GM21529 (cell line): ENCODE measurements at regions not wholly inside any gene's neighbourhood (a gene's known extent, or its start where the extent isn't known, plus 50 kb on each side); places are given as distances from the start of the nearest gene placed in this dataset.

Experiments
- ATAC-seq: cut with Tn5 transposase; IDR thresholded peaks from one replicate; pipeline ENCODE4 v1.9.1; 2021; ENCODE audit not compliant: unreplicated experiment

DNA sequence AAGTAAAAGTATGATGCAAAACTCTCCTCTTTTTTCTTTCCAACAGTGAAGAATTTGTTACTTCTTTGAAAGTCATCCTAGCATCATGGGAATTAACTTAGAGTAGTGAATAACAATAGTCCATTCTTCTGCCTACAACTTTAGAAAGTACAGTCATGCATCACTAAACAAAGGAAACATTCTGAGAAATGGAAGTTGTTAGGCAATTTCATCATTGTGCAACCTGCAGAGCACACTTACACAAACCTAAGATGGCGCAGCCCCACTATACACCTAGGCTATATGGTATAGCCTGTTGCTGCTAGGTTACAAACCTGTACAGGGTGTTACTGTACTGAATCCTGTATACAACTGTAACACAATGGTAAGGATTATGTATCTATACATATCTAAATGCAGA lies 1209.3 kb upstream of the C9orf72 start:
- ATAC-seq: no peak

DNA sequence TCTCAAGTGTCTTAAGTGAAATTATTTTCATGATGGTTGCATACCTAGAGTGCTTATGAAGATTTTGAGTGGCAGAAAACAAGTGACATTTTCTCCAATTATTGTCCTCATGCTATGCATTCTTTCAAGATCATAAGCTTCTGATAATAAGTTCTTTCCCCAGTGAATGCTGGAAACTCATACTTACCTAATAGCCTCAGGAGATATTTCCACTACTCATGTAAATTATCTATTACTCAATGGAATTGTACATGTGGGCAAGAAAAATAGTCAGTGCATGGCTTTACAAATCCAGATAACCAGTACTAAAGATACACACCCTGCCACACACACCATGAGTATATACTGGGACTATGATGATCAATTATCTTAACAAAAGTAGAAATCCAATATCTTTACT lies 1219.4 kb upstream of the C9orf72 start:
- ATAC-seq: no peak

DNA sequence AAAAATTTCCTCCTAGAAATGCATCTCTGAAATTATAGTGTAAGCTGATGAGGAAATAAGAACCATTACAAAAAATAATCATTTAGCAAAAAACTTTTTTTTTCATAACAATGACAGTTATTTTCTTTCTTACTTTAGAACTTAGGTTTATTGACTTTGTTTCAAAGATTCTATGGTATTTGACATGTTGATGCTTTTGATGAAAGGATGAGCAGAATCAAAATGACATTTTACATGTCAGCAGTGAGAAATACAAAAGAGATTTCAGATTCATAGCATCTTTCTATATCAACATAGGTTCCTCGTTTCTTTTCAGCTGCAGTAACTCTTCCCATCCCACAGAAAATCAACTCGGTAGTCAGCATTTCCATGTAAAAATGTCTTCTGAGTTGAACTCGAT lies 1226.6 kb upstream of the C9orf72 start:
- no peak for ATAC-seq

DNA sequence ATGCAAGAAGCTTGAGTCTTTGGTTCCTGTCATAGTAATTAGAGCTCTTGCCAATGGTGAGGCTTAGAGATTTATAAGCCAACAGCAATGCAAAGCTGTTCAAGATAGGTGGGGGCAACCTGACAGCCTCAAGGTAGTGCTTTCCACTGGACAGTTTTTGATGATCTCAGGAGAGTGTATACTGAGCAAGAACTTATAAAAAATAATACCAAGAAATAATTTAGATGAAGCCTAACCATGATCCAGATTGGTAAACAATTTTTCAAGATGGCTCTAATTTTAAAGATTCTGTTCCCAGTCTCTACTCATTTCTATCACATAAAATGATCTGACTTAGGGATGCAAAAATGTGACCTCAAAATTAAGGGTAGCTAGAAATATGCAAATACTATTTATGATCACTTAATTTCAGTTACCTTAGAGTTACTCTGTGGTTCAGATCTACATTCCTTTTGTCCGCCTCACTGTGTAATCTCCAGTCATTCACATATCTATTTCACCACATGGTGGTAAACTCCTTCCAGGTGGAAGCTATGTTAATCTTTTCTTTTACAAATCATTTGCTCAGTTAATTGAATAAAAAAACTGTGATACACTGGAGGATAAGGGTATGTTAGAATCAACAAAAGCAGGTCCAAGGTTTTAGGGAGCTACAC lies 1228.0 kb upstream of the C9orf72 start:
- ATAC-seq: no peak

DNA sequence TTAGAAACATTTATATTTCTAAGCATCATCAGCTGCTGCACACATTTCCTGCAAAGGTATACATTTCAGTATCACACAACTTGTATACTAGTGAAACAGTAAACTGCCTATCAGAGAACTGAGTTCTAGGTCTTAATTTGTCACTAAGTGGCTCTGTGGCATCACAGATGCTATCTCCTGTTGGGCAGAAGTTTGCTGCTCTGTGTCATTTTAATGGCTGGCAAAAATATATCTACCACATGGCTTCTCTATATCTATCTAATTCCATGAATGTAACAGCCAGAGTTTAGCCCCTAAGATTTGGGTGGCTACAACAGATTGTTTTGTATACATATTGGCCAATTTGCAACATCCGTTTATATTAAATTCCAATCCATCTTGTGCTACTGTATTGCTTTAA lies 1231.9 kb upstream of the C9orf72 start:
- no peak for ATAC-seq

DNA sequence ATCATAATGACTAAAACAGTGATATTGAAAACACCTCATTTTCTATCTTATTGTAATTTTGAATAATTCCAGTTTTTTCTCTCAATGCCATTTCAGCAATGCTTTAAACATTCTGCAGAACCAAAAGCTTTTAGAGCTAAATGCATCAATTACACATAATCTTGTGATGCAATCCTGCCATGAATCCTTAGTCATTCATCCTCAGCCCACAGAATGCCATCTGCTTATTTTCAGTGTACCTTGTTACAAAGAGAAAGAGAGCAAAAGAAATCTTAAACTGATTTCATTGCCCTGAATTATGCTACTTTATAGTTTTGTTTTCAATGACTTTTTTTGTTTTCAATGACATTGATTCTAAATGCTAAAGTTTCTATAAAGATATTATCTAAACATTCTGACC lies 1234.8 kb upstream of the C9orf72 start:
- no peak for ATAC-seq

DNA sequence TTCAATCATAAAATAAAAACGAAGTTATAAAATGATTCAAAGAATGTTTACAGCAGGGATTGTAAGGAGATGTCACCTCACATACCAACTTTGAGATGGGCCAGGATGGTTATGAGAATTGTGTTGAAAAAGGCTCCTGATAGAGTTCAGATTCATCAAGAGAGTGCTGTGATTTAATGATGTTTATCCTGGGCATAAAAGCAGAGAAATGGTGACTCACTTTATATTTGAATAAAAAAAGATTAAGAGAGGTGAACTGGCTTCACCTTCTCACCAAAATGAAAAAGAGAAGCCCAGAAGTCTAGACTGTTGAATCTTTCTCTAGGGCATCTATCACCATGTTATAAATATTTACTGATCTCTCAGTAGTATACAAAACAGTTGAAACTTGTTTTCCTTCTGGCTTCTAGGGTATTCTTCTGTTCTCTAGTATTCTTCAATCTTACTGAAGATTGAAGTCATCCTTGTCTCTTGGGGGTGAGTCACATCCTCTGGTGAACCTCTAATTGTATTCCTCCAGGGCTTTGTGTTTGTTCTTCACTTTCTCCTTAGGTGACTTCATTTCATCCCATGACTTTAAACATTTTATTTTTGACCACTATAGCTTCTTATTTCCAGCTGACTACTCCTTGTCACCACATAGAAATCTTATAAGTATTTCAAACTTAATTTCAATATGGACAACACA lies 1237.3 kb upstream of the C9orf72 start:
- ATAC-seq: no peak

DNA sequence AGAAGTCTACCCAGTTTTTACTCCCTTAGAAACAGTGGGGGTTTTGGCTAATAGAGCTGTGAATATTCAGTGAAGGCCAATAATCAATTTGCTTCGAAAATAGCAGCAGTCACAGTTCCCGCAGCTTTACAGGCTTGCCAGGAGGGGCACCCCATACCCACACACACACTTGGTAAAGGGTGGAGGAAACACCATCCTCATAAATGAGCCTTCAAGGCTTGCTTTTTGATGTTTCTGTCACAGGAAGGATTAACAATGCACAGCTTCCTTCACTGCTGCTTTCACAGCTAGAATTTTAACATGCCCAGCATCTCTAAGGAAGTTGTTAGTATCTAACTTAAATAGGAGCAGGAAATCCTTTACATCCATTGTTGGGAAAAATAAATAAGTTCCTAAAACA lies 1247.5 kb upstream of the C9orf72 start:
- ATAC-seq: no peak

DNA sequence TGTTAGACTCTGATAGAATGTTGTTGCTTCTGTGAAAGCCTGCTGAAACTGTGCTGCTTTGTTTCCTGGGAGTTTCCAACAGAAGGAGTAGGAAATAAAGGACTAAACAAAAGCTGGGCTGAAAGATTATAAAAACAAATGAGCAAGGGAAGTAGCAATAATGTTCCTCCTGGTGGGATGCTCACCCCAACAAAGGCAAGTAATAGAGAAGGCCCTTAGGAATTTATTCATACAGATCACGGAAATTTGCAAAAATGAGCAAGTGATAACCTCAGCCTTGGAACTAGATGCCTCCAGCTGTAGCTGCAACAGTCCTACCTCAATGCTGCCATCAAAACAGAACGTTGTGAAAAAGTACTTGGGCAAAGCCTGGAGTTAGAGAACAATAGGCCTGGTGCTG lies 1248.0 kb upstream of the C9orf72 start:
- ATAC-seq: no peak

DNA sequence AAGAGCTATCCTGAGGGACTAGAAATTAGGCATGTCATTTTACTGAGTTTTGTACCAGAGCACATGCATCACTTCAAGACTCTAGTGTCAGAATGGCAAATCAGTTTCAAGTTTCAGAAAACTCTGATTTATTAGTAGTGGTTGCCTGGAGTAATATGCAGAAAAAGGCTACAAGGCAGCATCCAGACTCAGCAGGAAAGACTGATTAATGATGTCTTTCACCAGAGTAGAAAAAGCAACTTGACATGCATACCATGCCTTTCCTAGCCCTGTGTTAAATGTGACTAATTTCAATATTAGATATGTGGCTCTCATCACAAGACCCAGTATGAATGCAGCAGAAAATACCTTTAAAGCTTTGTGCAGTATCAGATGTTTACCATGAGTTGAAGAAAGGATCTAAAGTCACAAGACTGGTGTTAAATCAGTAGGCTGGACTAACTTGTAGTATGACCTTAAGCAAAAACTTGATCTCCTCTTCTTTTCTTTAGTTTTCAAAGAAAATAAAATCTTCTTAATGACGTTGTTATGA lies 1251.2 kb upstream of the C9orf72 start:
- ATAC-seq: no peak

DNA sequence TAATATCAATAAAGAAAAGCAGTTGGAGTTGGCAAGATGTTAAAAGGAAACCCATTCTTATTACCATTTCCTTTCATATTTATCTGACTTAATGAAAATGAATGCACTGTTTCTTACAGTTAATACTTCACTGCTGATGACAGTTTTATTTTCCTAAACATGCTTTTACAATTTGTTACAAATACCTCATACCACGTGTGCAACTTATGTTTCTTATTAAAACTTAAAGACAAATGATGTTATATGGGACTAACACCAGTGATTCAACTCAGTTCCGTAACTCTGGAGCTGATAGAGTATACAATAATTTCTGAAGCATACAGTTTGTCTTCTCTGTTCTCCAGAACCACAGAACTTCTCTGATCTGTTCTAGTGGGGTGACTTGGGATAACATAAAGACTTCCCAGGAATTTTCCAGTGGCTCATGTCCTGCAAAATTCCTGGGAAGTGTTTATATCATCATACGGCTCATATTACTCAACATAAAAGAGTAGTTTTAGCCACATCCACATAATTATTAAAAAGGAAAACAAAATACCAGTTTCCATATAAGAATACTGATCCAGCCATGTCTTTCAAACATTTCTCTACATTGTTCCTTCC lies 1259.0 kb upstream of the C9orf72 start:
- no peak for ATAC-seq

DNA sequence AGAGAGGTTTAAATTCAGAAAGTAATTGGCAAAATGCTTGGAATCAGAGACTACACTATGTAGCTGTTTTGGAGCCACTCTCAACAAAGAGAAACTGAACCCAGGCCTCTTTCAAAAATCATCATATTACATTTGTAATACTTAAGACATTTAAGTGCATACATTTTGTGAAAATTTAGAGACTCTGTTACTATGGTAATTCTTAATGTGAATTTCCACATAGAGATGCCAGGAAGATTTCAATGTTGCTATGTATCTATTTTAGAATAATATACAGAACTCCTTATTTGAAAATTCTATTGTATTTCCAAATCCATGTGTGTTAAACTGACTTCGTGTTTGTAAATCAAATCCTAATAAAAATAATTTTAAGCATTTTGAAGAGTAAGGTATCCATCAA lies 1260.9 kb upstream of the C9orf72 start:
- no peak for ATAC-seq

DNA sequence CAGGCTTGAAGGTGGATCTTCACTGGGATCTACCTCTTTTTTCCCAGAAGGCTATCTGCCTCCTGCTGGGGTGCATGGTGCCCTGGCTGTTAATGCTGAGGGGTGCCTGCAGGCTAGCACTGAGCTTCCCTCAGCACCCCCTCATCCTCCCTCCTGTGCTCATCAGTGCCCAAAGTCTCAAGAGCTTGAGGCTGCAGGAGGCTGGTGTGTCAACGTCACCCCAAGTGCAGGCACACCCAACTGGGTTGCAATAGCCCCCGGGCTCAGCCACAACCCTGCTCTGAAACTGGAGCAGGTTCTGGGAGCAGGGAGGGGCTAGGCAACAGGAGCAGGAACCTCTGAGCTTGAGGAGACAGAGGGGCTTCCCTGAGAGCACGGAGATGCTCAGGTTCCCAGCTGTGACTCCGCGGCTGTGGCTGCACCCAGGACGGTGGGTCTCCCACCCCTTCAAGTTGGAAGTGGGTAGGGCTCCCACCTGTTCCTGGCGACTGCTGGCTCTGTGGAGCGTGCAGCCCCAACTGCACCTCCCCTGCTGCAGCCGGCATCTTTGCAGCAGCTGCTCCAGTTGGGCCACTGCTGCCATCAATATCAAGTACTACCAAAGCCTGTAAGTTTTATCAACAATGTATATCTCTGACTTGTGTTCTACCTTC lies 1266.6 kb upstream of the C9orf72 start:
- no peak for ATAC-seq

DNA sequence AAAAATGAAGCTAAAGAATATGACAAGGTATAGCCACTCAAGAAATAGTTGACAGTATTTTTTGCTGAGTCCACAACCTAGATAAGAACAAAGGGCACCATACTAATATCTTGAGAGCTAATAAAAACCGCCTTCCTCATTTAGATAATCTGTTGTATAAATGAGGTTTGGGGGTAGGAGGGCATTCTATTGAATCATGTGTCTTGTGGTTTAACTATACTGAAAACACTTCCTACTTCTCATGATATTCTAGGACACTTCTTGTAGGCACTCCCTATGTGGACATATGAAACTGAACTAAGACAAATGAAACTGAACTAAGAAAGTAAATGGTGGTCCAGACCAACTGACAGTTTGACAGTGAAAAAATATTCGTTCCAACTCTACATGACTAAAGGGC lies 1268.5 kb upstream of the C9orf72 start:
- ATAC-seq: no peak

DNA sequence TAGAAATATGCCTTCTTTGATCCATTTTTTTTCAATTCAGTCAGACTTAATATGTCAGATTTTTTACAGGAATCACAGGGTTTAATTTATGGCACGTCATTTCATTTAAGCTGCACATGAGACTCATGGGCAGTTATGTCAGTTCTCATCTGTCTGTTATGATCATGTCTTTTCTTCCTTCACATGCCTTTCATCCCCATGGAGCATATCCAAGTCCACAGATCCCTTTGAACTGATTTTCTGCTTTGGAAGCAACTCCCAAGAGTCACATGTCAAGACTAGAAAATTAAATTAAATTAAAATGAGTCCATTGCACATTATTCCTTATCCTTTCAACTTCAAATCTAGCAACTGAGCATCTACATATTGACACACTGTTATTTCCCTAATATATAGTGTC lies 1274.0 kb upstream of the C9orf72 start:
- no peak for ATAC-seq

DNA sequence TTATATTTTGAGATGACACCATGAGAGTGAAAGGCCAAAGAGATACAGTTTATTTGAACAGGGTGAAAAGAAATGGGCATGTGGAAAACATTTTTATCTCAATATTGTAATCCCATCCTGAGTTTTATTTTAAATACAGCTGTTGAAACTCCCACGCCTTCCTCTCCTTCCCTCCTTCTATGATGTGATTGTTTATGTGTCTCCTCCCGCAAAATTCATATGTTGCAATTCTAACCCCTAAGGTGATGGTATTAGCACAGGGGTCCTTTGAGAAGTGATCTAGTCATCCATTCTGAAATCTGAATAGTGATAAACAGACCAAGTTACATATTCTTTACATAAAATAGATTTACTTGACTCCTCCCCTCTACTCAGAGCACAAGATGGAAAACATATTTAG lies 1275.4 kb upstream of the C9orf72 start:
- ATAC-seq: no peak

DNA sequence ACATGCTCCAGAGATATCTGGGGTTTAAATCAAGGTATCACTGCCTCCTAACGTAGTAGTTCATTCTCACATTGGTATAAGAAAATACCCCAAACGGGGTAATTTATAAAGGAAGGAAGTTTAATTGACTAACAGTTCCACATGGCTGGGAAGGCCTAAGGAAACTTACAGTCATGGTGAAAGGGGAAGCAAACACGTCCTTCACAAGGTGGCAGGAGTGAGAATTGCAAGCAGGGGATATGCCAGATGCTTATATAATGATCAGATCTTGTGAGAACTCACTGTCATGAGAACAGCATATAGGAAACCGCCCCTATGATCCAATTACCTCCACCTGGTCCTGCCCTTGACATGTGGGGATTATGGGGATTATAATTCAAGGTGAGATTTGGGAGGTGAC lies 1280.2 kb upstream of the C9orf72 start:
- ATAC-seq: no peak

DNA sequence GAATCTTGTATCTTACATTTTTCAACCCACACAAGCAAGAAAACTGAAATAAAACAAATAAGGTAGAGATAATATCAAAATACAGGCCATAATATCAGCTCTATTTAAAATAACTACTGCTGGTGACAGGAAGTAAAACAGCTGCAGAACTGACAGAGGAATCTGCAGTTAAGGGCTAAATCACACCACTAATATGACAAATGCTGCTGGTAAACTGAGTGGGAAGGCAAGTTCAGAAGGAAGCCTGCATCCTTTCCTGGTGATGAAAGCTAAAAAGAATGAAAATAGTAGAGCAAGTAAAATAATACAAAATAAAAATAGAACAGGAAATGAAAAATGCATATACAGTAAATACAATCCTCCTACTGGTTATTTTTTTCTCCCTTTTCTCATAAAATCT lies 1293.7 kb upstream of the C9orf72 start:
- no peak for ATAC-seq

DNA sequence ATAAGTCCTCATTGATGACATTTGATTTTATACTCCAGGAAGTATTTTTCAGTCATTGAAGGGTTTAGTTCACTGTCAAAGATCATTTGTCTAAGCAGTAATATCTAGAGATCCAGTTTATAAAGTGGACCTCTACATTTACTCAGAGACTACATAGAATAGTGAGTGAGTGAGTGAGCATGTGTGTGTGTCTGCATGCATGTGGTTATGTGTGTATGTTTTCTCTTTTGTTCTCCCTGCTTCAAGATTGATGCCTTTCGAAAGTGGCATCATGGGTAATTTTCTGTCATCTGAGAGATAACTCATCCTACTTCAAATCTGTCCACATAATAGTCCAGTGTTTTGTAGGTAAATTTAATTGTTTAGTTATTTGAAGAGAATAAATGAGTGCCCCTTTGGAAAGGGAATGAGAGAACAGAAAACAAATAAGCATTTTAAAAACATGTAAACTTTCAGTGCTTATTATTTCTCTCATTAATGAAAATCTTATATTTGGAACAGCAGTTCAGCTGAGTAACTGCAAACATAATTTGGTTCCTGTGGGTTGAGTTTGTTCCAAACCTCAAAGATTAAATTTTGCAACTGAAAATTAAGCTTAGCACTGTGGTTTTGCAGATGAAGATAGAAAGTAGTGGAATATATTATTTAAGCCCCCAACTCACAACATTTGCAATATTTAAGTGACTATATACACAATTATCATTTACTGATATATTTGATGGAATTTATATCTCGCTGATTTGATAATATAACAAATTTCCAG lies 1295.1 kb upstream of the C9orf72 start:
- no peak for ATAC-seq

DNA sequence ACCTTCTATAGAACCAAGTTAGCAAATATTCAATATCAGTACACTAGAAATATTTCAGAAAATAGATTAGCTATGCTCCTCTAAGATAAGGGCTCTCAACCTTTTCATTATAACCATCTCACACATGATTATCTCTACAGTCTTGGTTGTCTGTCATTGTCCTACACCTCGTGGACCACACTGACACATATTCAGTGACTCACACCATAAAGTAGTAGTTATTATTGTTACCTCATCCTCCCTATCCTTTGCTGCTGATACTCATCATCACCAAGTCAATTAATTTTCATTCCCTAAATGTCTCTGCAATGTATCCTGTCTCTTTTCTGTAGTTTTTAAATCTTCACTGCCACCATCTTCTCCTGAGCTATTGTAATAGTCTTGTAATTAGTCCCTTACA lies 1309.2 kb upstream of the C9orf72 start:
- no peak for ATAC-seq

DNA sequence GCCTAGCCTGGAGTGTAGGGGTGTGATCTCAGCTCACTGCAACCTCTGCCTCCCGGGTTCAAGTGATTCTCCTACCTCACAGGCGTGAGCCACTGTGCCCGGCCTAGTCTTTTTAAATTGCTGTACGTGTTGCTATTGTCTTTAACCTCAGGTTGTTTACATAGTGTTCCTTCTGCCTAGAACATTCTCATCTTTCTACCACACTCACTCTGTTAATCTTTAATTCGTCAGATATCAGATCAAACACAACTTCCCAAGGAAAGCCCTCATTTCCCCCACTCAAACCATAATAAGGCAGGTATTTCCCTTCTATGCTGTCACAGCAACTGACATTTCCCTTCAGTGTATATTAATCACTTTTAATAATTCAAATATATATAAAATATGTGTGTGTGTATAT lies 1310.0 kb upstream of the C9orf72 start:
- no peak for ATAC-seq
